NCI-H345 treated with DMSO at 0.1 percent for 48 hours (cell line): ENCODE measurements at regions not wholly inside any gene's neighbourhood (a gene's known extent, or its start where the extent isn't known, plus 50 kb on each side); places are given as distances from the start of the nearest gene placed in this dataset.

Source experiments
- DNase-seq: peaks from one replicate; lab custom pipeline; 2025; ENCODE audit not compliant: unreplicated experiment; lab: John Stamatoyannopoulos, UW

- no peak for DNase-seq
Measured at GRCh38 chr2:193966590-193966989, 1690.4 kb upstream of the SLC39A10 start.

GRCh38 chr2:193965263-193965662 is 1691.8 kb upstream of the SLC39A10 start:
- no peak for DNase-seq

- no peak for DNase-seq
Measured at GRCh38 chr2:193963472-193964119, 1693.4 kb upstream of the SLC39A10 start.

- DNase-seq, result no peak
Measured at GRCh38 chr2:193946806-193947205, 1710.2 kb upstream of the SLC39A10 start.

GRCh38 chr2:193943406-193943960 is 1713.5 kb upstream of the SLC39A10 start:
- no peak for DNase-seq

- DNase-seq, result no peak
Measured at GRCh38 chr2:193935114-193935513, 1721.9 kb upstream of the SLC39A10 start.

- DNase-seq, result no peak
Measured at GRCh38 chr2:193929131-193929530, 1727.9 kb upstream of the SLC39A10 start.

GRCh38 chr2:193907561-193907960 is 1712.8 kb upstream of the TMEFF2 start:
- DNase-seq, result no peak

- DNase-seq, result no peak
Measured at GRCh38 chr2:193900292-193900691, 1705.6 kb upstream of the TMEFF2 start.

- no peak for DNase-seq
Measured at GRCh38 chr2:193895226-193895625, 1700.5 kb upstream of the TMEFF2 start.

- no peak for DNase-seq
Measured at GRCh38 chr2:193894081-193894480, 1699.3 kb upstream of the TMEFF2 start.

- DNase-seq, result no peak
Measured at GRCh38 chr2:193891023-193891422, 1696.3 kb upstream of the TMEFF2 start.

- DNase-seq, result no peak
Measured at GRCh38 chr2:193885419-193885818, 1690.7 kb upstream of the TMEFF2 start.

- no peak for DNase-seq
Measured at GRCh38 chr2:193883820-193884219, 1689.1 kb upstream of the TMEFF2 start.

GRCh38 chr2:193876980-193877379 is 1682.2 kb upstream of the TMEFF2 start:
- no peak for DNase-seq

GRCh38 chr2:193869564-193869963 is 1674.8 kb upstream of the TMEFF2 start:
- no peak for DNase-seq

- no peak for DNase-seq
Measured at GRCh38 chr2:193868833-193869232, 1674.1 kb upstream of the TMEFF2 start.

GRCh38 chr2:193868132-193868531 is 1673.4 kb upstream of the TMEFF2 start:
- DNase-seq, result no peak

- DNase-seq, result no peak
Measured at GRCh38 chr2:193867454-193867853, 1672.7 kb upstream of the TMEFF2 start.

- no peak for DNase-seq
Measured at GRCh38 chr2:193861557-193861956, 1666.8 kb upstream of the TMEFF2 start.

- DNase-seq, result no peak
Measured at GRCh38 chr2:193847991-193848390, 1653.3 kb upstream of the TMEFF2 start.

GRCh38 chr2:193847130-193847529 is 1652.4 kb upstream of the TMEFF2 start:
- no peak for DNase-seq

- no peak for DNase-seq
Measured at GRCh38 chr2:193845604-193846003, 1650.9 kb upstream of the TMEFF2 start.
